Liver (tissue), 9 donors: ENCODE measurements at regions not wholly inside any gene's neighbourhood (a gene's known extent, or its start where the extent isn't known, plus 50 kb on each side); places are given as distances from the start of the nearest gene placed in this dataset.

Experiments
- DNase-seq: peaks from one replicate; pipeline ENCODE4 v3.0.0-alpha.2; 2017; ENCODE audit warnings: low spot score
- H3K27ac ChIP-seq, 2 donors: one replicate each; pipeline ENCODE4 v1.7.0; 2013; ENCODE audit warnings: inconsistent platforms in 2 of 2, low read length in 2 of 2, control low read depth in 1 of 2, low read depth in 1 of 2, mild to moderate bottlenecking in 1 of 2
- H3K27me3 ChIP-seq, 4 donors: one replicate each; pipeline versions ENCODE4 v1.6.1 to v1.7.0; 2013; ENCODE audit warnings: low read length in 3 of 4, inconsistent platforms in 1 of 4, mild to moderate bottlenecking in 1 of 4, moderate library complexity in 1 of 4; ENCODE audit not compliant: control insufficient read depth in 4 of 4, insufficient read depth in 4 of 4
- H3K36me3 ChIP-seq, 4 donors: one replicate each; pipeline versions ENCODE4 v1.6.1 to v1.7.0; 2013; ENCODE audit warnings: low read length in 3 of 4, mild to moderate bottlenecking in 3 of 4, low read depth in 1 of 4, moderate library complexity in 1 of 4; ENCODE audit not compliant: control insufficient read depth in 4 of 4, insufficient read depth in 3 of 4
- H3K4me1 ChIP-seq, 4 donors: one replicate each; pipeline versions ENCODE4 v1.6.1 to v1.7.0; 2013; ENCODE audit warnings: low read length in 3 of 4, mild to moderate bottlenecking in 3 of 4, moderate library complexity in 1 of 4; ENCODE audit not compliant: control insufficient read depth in 4 of 4, insufficient read depth in 4 of 4
- H3K4me3 ChIP-seq, 3 donors: one replicate each; pipeline versions ENCODE4 v1.6.1 to v1.7.0; 2013; ENCODE audit warnings: low read length in 3 of 3, control low read depth in 1 of 3, low read depth in 1 of 3, mild to moderate bottlenecking in 1 of 3
- H3K9ac ChIP-seq, 2 donors: one replicate each; pipeline ENCODE4 v1.7.0; 2013; ENCODE audit warnings: low read length in 2 of 2, mild to moderate bottlenecking in 2 of 2, moderate library complexity in 2 of 2, control low read depth in 1 of 2, low read depth in 1 of 2
- H3K9me3 ChIP-seq, 4 donors: one replicate each; pipeline versions ENCODE4 v1.6.1 to v1.7.0; 2013; ENCODE audit warnings: low read length in 3 of 4; ENCODE audit not compliant: control insufficient read depth in 4 of 4
- ATF3 ChIP-seq: IDR thresholded peaks from 2 replicates; pipeline ENCODE4 v1.6.1; 2016; ENCODE audit warnings: antibody characterized with exemption
- CTCF ChIP-seq: fragments of 150-350 bp; IDR thresholded peaks from 2 replicates; pipeline ENCODE4 v1.5.1; 2017; ENCODE audit warnings: improper control_type of control experiment, low read depth, low read length; ENCODE audit not compliant: missing input control
- EGR1 ChIP-seq, 2 donors: IDR thresholded peaks; 2 replicates each; pipeline ENCODE4 v1.6.1; 2016 to 2018; ENCODE audit warnings: antibody characterized with exemption in 2 of 2, low read depth in 2 of 2
- FOXA1 ChIP-seq: IDR thresholded peaks from 2 replicates; pipeline ENCODE4 v1.6.1; 2016; ENCODE audit warnings: antibody characterized with exemption
- FOXA2 ChIP-seq: IDR thresholded peaks from 2 replicates; pipeline ENCODE4 v1.6.1; 2016; ENCODE audit warnings: antibody characterized with exemption
- GABPA ChIP-seq, 2 donors: IDR thresholded peaks in 1 of 2; conservative IDR thresholded peaks in 1 of 2; 2 replicates each; pipeline ENCODE4 v1.6.1; 2016; ENCODE audit warnings: antibody characterized with exemption in 2 of 2, mild to moderate bottlenecking in 1 of 2, moderate library complexity in 1 of 2
- HNF4A ChIP-seq, 2 donors: conservative IDR thresholded peaks; 2 replicates each; pipeline ENCODE4 v1.6.1; 2016; ENCODE audit warnings: antibody characterized with exemption in 2 of 2, mild to moderate bottlenecking in 2 of 2
- HNF4G ChIP-seq: IDR thresholded peaks from 2 replicates; pipeline ENCODE4 v1.6.1; 2016; ENCODE audit warnings: antibody characterized with exemption
- JUND ChIP-seq, 2 donors: IDR thresholded peaks; 2 replicates each; pipeline ENCODE4 v1.6.1; 2016; ENCODE audit warnings: antibody characterized with exemption in 2 of 2
- MAX ChIP-seq: IDR thresholded peaks from 2 replicates; pipeline ENCODE4 v1.6.1; 2016; ENCODE audit warnings: antibody characterized with exemption
- NR2F2 ChIP-seq: IDR thresholded peaks from 2 replicates; pipeline ENCODE4 v1.6.1; 2016; ENCODE audit warnings: antibody characterized with exemption
- RAD21 ChIP-seq, 2 donors: IDR thresholded peaks; 2 replicates each; pipeline ENCODE4 v1.6.1; 2016; ENCODE audit warnings: antibody characterized with exemption in 2 of 2, mild to moderate bottlenecking in 2 of 2
- REST ChIP-seq: IDR thresholded peaks from 2 replicates; pipeline ENCODE4 v1.6.1; 2016; ENCODE audit warnings: antibody characterized with exemption, mild to moderate bottlenecking
- RXRA ChIP-seq, 2 donors: IDR thresholded peaks; 2 replicates each; pipeline ENCODE4 v1.6.1; 2017 to 2018; ENCODE audit warnings: antibody characterized with exemption in 2 of 2, mild to moderate bottlenecking in 1 of 2
- SP1 ChIP-seq: IDR thresholded peaks from 2 replicates; pipeline ENCODE4 v1.6.1; 2018; ENCODE audit warnings: antibody characterized with exemption, mild to moderate bottlenecking
- TAF1 ChIP-seq: conservative IDR thresholded peaks from 2 replicates; pipeline ENCODE4 v1.6.1; 2016; ENCODE audit warnings: antibody characterized with exemption, mild to moderate bottlenecking
- YY1 ChIP-seq: IDR thresholded peaks from 2 replicates; pipeline ENCODE4 v1.6.1; 2016; ENCODE audit warnings: antibody characterized with exemption, mild to moderate bottlenecking
- ZBTB33 ChIP-seq: IDR thresholded peaks from 2 replicates; pipeline ENCODE4 v1.6.1; 2016; ENCODE audit warnings: antibody characterized with exemption
- WGBS: extraction: QIAGEN DNeasy Blood & Tissue Kit; methylation state at CpG from one replicate; pipeline ENCODE4 v1.1.7; 2013; 5-methylcytosine and 5-hydroxymethylcytosine counted together
- small RNA-seq: library from RNA; depleted of rRNA; stranded (forward); fragments of <200 nt; gene quantifications from one replicate; pipeline ENCODE3, GENCODE V24; 2014
- donor health status: healthy.
- donor health status: healthy.
- donor health status: healthy.
- donor health status: healthy.
- donor health status: healthy.

GRCh38 chr16:50853329-50853728 is 111.4 kb downstream of the CYLD start:
- TF ChIP-seq EGR1 (IDR thresholded peaks at IDR 0.05; ENCODE audit: low read depth in 2 of 2), result no peak
- no peak for TF ChIP-seq NR2F2
- no peak for TF ChIP-seq YY1
- TF ChIP-seq TAF1, result no peak
- TF ChIP-seq HNF4G, result no peak
- TF ChIP-seq GABPA (IDR thresholded peaks at IDR 0.05 in 1 of 2, conservative IDR thresholded peaks at IDR 0.05 in 1 of 2), result no peak
- TF ChIP-seq JUND (IDR thresholded peaks at IDR 0.05), result no peak
- TF ChIP-seq CTCF, result no peak
- TF ChIP-seq HNF4A (conservative IDR thresholded peaks at IDR 0.05), result no peak
- TF ChIP-seq FOXA2, result no peak
- TF ChIP-seq FOXA1, result no peak
- TF ChIP-seq ATF3, result no peak
- TF ChIP-seq REST, result no peak
- no peak for TF ChIP-seq ZBTB33
- no peak for TF ChIP-seq SP1
- TF ChIP-seq RXRA (IDR thresholded peaks at IDR 0.05), result no peak
- no peak for TF ChIP-seq MAX
- no peak for TF ChIP-seq RAD21 (IDR thresholded peaks at IDR 0.05)
- WGBS, result 88% methylated on average over 1 of the region's 1 CpG
- no peaks in the 10 kb centered on the region for H3K9me3 ChIP-seq
- no peak overlapping the region for H3K4me3 ChIP-seq
- DNase-seq, result no peak
- peaks cover 1 to 18% (median 6%) of the 10 kb centered on the region in 4 donors for H3K4me1 ChIP-seq
- H3K9ac ChIP-seq, result no peak overlapping the region
- H3K27ac ChIP-seq, result no peak overlapping the region
- H3K27me3 ChIP-seq, result no peaks in the 10 kb centered on the region
- H3K36me3 ChIP-seq, result no peaks in the 10 kb centered on the region

Small RNA genes in the stretch of these regions (small RNA-seq; reads per million reads assigned to genes)
- gene RNA5SP426, result 2.2 reads per million, percentile 88 among the genes with 10 or more reads in this experiment
